Activated CD4-positive, alpha-beta memory T cell treated with anti-CD3 and anti-CD28 coated beads, Interleukin-2, amount 10 ng/mL, durations not matched to agents 7 days and 5 days (primary cell): ENCODE measurements at regions not wholly inside any gene's neighbourhood (a gene's known extent, or its start where the extent isn't known, plus 50 kb on each side); places are given as distances from the start of the nearest gene placed in this dataset.
"Not testable (repeated sequence)": the region's sequence is repeated elsewhere in the genome, so short reads cannot be mapped to it uniquely, and the experiment has no call there.

Experiments used
- CTCF ChIA-PET: fragments of 350-600 bp; sonication (Branson Sonifier 250); formaldehyde crosslinking; loops from one replicate; lab custom pipeline; 2021; ENCODE audit warnings: antibody characterized with exemption, inconsistent platforms; lab: Charles Lee
- POLR2A ChIA-PET: fragments of 350-600 bp; sonication (Branson Sonifier 250); formaldehyde crosslinking; loops from one replicate; lab custom pipeline; 2021; ENCODE audit warnings: antibody characterized with exemption; lab: Charles Lee
- DNase-seq: peaks from one replicate; pipeline ENCODE4 v3.0.0-alpha.2; 2020
- H3K27ac Mint-ChIP-seq: one replicate; pipeline ENCODE4 v1.8.0; 2021; ENCODE audit warnings: mild to moderate bottlenecking, mixed read lengths
- H3K27me3 Mint-ChIP-seq: one replicate; pipeline ENCODE4 v1.8.0; 2021; ENCODE audit warnings: mixed read lengths
- H3K36me3 Mint-ChIP-seq: one replicate; pipeline ENCODE4 v1.8.0; 2021; ENCODE audit warnings: low read depth, mixed read lengths
- H3K4me1 Mint-ChIP-seq: one replicate; pipeline ENCODE4 v1.8.0; 2021; ENCODE audit warnings: mixed read lengths
- H3K4me3 Mint-ChIP-seq: one replicate; pipeline ENCODE4 v1.8.0; 2021; ENCODE audit warnings: mild to moderate bottlenecking, mixed read lengths
- H3K9me3 Mint-ChIP-seq: one replicate; pipeline ENCODE4 v1.8.0; 2021; ENCODE audit warnings: mixed read lengths

DNA sequence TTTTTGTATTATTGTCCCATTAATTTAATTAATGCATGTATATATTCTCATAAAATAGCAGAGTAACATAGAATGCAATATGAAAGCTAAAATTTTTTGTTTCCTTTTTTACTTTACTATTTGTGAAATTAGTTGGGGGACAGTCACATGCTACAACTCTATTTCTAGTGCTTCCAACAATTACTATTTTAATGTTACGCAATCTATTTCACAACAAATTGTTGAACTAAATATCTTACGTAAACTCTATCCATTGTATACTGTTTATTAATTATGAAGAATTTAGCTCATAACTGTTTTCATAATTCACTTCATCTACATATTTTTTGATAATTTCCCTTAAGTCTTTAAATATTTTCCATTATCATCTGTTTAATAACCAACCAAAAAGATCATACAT lies 1685.4 kb upstream of the CDH6 start:
- H3K27me3 Mint-ChIP-seq, result no peaks in the 10 kb centered on the region
- H3K4me3 Mint-ChIP-seq, result no peak overlapping the region
- ChIA-PET CTCF (no interaction called here), POLR2A (no interaction called here)
- peaks cover 6% of the 10 kb centered on the region for H3K9me3 Mint-ChIP-seq
- H3K4me1 Mint-ChIP-seq, result no peaks in the 10 kb centered on the region
- no peaks in the 10 kb centered on the region for H3K36me3 Mint-ChIP-seq
- no peak for DNase-seq
- no peak overlapping the region for H3K27ac Mint-ChIP-seq

DNA sequence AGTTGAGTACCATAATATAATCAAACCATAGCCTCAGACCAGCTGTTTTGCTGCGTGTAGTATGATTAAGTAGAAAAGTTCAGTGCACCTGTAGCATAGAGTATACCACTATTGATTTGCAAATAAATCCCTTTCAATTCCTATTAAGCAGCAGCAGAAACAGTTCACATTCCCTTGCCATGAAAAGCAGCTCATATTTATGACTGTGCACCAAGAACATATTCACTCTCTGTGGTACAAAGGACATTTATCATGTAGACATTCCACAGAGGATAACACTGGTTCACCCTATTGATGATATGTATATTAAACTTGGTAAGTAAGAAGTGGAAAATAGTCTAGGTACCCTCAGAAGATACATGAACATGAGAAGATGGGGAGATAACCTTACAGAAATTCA lies 1689.1 kb upstream of the CDH6 start:
- Mint-ChIP-seq H3K4me3 (no peak overlapping the region), H3K36me3 (no peaks in the 10 kb centered on the region), H3K27ac (no peak overlapping the region), H3K9me3 (peaks cover 10% of the 10 kb centered on the region), H3K4me1 (no peaks in the 10 kb centered on the region), H3K27me3 (no peaks in the 10 kb centered on the region)
- ChIA-PET POLR2A (no interaction called here), CTCF (no interaction called here)
- no peak for DNase-seq

GRCh38 chr5:29498860-29499259 lies 1694.6 kb upstream of the CDH6 start:
- CTCF ChIA-PET, result no interaction called here
- Mint-ChIP-seq H3K27me3 (no peaks in the 10 kb centered on the region), H3K4me3 (no peak overlapping the region)

GRCh38 chr5:29498412-29498811 lies 1695.1 kb upstream of the CDH6 start:
- no peaks in the 10 kb centered on the region for H3K36me3 Mint-ChIP-seq
- H3K27me3 Mint-ChIP-seq, result no peaks in the 10 kb centered on the region
- peaks cover 27% of the 10 kb centered on the region for H3K9me3 Mint-ChIP-seq
- no peak overlapping the region for H3K27ac Mint-ChIP-seq
- no peaks in the 10 kb centered on the region for H3K4me1 Mint-ChIP-seq
- ChIA-PET POLR2A (no interaction called here), CTCF (no interaction called here)
- no peak for DNase-seq
- no peak overlapping the region for H3K4me3 Mint-ChIP-seq

More at GRCh38 chr5:29498860-29499259, 1694.6 kb upstream of the CDH6 start:
- no peaks in the 10 kb centered on the region for H3K4me1 Mint-ChIP-seq
- POLR2A ChIA-PET, result no interaction called here
- no peak overlapping the region for H3K27ac Mint-ChIP-seq
- no peaks in the 10 kb centered on the region for H3K36me3 Mint-ChIP-seq
- DNase-seq, result no peak
- peaks cover 27% of the 10 kb centered on the region for H3K9me3 Mint-ChIP-seq

GRCh38 chr5:29485333-29485732 lies 1708.2 kb upstream of the CDH6 start:
- CTCF ChIA-PET, result no interaction called here
- POLR2A ChIA-PET, result no interaction called here
- Mint-ChIP-seq H3K27me3 (no peaks in the 10 kb centered on the region), H3K9me3 (peaks cover 4% of the 10 kb centered on the region), H3K4me3 (no peak overlapping the region), H3K27ac (no peak overlapping the region), H3K4me1 (no peaks in the 10 kb centered on the region), H3K36me3 (no peaks in the 10 kb centered on the region)
- DNase-seq, result no peak

- POLR2A ChIA-PET, result no interaction called here
- DNase-seq, result no peak
These were observed 1723.9 kb upstream of the CDH6 start for GRCh38 chr5:29469581-29469980.

DNA sequence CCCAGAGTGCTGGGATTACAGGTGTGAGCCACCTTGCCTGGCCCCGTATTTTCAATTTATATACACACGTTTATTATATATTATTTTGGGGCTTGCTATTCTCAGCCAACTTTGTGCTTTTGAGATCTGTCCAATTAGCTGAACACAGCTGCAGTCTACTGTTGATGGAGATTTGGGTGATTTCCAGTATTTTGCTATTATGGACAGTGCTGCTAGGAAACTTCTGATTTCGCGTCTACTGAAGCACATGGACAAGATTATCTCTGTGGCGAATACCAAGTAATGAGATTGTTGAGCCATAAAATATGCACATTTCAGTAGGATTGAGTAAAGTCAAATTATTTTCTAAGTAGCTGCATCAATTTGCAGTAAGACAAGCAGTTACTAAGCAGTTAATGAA lies 1731.2 kb upstream of the CDH6 start:
- no peaks in the 10 kb centered on the region for H3K4me1 Mint-ChIP-seq
- no peak for DNase-seq
- POLR2A ChIA-PET, result no interaction called here
- H3K27me3 Mint-ChIP-seq, result no peaks in the 10 kb centered on the region
- no peak overlapping the region for H3K4me3 Mint-ChIP-seq
- CTCF ChIA-PET, result no interaction called here
- H3K9me3 Mint-ChIP-seq, result peaks cover 10% of the 10 kb centered on the region
- no peaks in the 10 kb centered on the region for H3K36me3 Mint-ChIP-seq
- H3K27ac Mint-ChIP-seq, result no peak overlapping the region

More at GRCh38 chr5:29469581-29469980, 1723.9 kb upstream of the CDH6 start:
- Mint-ChIP-seq H3K36me3 (no peaks in the 10 kb centered on the region), H3K27me3 (no peaks in the 10 kb centered on the region), H3K4me3 (no peak overlapping the region), H3K27ac (no peak overlapping the region), H3K9me3 (peaks cover 13% of the 10 kb centered on the region), H3K4me1 (no peaks in the 10 kb centered on the region)
- CTCF ChIA-PET, result no interaction called here

DNA sequence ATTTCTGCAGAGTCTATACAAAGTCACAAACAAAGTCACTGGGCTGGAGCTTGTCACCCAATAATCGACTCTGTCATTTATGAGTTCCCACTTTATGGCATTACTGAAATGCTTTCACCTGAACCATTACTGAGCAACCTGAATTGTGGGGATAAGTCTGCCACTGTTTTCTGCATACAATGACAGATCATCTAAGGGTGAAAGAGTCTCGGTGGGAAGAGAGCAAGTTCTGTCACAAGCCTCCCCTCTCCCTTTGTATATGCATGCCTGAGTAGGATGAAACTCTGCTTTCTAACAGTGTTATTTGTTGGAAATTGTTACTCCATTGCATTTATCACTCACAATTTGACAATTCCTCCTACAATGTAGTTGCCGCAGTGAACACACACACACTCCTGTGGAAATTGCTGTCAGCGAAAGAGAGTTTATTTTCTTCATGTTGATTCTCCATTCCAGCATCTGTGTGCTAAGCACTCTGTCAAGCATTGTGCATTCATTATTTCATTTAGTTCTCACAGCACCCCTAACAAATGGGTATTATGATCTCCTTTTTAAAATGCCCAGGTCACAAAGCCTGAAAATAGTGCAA lies 1732.4 kb upstream of the CDH6 start:
- DNase-seq, result no peak
- Mint-ChIP-seq H3K27ac (no peak overlapping the region), H3K4me3 (no peak overlapping the region), H3K36me3 (no peaks in the 10 kb centered on the region), H3K9me3 (peaks cover 2% of the 10 kb centered on the region), H3K27me3 (no peaks in the 10 kb centered on the region), H3K4me1 (no peaks in the 10 kb centered on the region)
- ChIA-PET POLR2A (no interaction called here), CTCF (no interaction called here)

GRCh38 chr5:29451004-29451403 lies 1742.5 kb upstream of the CDH6 start:
- H3K4me3 Mint-ChIP-seq, H3K27me3 Mint-ChIP-seq, CTCF ChIA-PET, DNase-seq, H3K4me1 Mint-ChIP-seq, H3K27ac Mint-ChIP-seq, H3K36me3 Mint-ChIP-seq, POLR2A ChIA-PET: not testable (repeated sequence)
- peaks cover 15% of the 10 kb centered on the region for H3K9me3 Mint-ChIP-seq

- Mint-ChIP-seq H3K4me3 (no peak overlapping the region), H3K4me1 (no peaks in the 10 kb centered on the region), H3K9me3 (peaks cover 3% of the 10 kb centered on the region), H3K27me3 (no peaks in the 10 kb centered on the region), H3K27ac (no peak overlapping the region), H3K36me3 (no peaks in the 10 kb centered on the region)
- POLR2A ChIA-PET, result no interaction called here
- CTCF ChIA-PET, result no interaction called here
- DNase-seq, result no peak
These were observed 1778.8 kb upstream of the CDH6 start for GRCh38 chr5:29414681-29415080.

DNA sequence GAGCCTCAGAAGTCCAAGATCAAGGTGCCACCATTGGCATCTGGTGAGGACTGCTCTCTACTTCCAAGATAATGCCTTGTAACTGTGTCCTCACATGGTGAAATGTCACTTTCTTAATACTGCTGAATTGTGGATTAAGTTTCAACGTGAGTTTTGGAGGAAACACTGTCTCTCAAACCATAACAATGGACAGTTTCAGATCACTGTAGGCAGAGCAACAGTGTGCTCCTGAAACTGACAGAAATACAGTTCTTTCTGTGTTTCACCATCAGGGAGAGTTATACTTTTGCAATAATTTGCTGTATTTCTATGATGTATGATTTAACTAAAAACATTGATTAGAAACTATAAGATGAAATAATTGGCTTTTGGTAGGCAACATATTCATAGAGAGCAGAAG lies 1780.5 kb upstream of the CDH6 start:
- Mint-ChIP-seq H3K27ac (no peak overlapping the region), H3K27me3 (no peaks in the 10 kb centered on the region), H3K36me3 (no peaks in the 10 kb centered on the region), H3K4me1 (no peaks in the 10 kb centered on the region), H3K4me3 (no peak overlapping the region), H3K9me3 (peaks cover 2% of the 10 kb centered on the region)
- CTCF ChIA-PET, result no interaction called here
- POLR2A ChIA-PET, result no interaction called here
- DNase-seq, result no peak

- Mint-ChIP-seq H3K4me3 (no peak overlapping the region), H3K36me3 (no peaks in the 10 kb centered on the region), H3K9me3 (peaks cover 16% of the 10 kb centered on the region), H3K4me1 (no peaks in the 10 kb centered on the region), H3K27ac (no peak overlapping the region), H3K27me3 (no peaks in the 10 kb centered on the region)
- DNase-seq, result no peak
- ChIA-PET CTCF (no interaction called here), POLR2A (no interaction called here)
These were observed 1791.2 kb upstream of the CDH6 start for GRCh38 chr5:29402270-29402669.

DNA sequence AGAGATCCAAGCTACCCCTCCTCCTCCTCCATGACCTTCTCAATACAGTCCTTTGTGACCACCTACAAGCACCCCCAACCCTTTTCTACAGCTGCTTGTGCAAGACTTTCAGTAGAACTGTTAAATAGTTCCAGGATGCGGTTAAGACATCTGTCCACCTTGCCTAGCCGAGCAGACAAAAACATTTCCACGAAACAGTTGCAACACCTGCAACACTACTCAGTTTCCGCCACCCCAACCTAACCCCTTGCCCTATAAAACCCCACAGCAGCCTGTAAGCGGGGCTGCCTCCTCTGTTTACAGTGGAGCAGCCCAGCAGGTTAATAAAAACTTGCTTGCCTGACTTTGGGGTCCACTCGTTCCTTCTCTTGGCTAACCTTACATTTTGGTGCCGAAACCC lies 1803.5 kb upstream of the CDH6 start:
- no peaks in the 10 kb centered on the region for H3K27me3 Mint-ChIP-seq
- DNase-seq, result no peak
- POLR2A ChIA-PET, result no interaction called here
- H3K4me1 Mint-ChIP-seq, result no peaks in the 10 kb centered on the region
- CTCF ChIA-PET, result no interaction called here
- H3K27ac Mint-ChIP-seq, result no peak overlapping the region
- no peak overlapping the region for H3K4me3 Mint-ChIP-seq
- H3K9me3 Mint-ChIP-seq, result peaks cover 12% of the 10 kb centered on the region
- no peaks in the 10 kb centered on the region for H3K36me3 Mint-ChIP-seq

- H3K36me3 Mint-ChIP-seq, result no peaks in the 10 kb centered on the region
- no peaks in the 10 kb centered on the region for H3K27me3 Mint-ChIP-seq
- POLR2A ChIA-PET, result no interaction called here
- CTCF ChIA-PET, result no interaction called here
- peaks cover 15% of the 10 kb centered on the region for H3K9me3 Mint-ChIP-seq
- H3K4me3 Mint-ChIP-seq, result no peak overlapping the region
- H3K4me1 Mint-ChIP-seq, result no peaks in the 10 kb centered on the region
- DNase-seq, result no peak
- no peak overlapping the region for H3K27ac Mint-ChIP-seq
These were observed 1806.1 kb upstream of the CDH6 start for GRCh38 chr5:29387384-29387783.
